ENCODE measurements at regions not wholly inside any gene's neighbourhood (a gene's known extent, or its start where the extent isn't known, plus 50 kb on each side); places are given as distances from the start of the nearest gene placed in this dataset.

DNA sequence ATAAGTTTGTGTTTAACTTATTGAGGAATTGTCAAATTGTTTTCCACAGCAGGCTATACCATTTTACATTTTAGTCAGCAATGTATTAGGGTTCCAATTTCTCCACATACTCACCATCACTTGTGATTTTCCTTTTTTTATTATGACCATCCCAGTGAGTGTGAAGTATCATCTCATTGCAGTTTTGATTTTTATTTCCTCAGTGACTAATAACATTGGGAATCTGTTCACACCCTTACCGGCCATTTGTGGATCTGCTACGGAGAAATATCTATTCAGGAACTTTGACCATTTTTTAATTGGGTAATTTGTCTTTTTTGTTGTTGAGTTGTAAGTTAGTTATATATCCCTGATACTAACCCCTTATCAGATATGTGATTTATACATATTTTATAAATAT lies 54.8 kb upstream of the LMCD1 start:
- TF ChIP-seq, protein P1, sequence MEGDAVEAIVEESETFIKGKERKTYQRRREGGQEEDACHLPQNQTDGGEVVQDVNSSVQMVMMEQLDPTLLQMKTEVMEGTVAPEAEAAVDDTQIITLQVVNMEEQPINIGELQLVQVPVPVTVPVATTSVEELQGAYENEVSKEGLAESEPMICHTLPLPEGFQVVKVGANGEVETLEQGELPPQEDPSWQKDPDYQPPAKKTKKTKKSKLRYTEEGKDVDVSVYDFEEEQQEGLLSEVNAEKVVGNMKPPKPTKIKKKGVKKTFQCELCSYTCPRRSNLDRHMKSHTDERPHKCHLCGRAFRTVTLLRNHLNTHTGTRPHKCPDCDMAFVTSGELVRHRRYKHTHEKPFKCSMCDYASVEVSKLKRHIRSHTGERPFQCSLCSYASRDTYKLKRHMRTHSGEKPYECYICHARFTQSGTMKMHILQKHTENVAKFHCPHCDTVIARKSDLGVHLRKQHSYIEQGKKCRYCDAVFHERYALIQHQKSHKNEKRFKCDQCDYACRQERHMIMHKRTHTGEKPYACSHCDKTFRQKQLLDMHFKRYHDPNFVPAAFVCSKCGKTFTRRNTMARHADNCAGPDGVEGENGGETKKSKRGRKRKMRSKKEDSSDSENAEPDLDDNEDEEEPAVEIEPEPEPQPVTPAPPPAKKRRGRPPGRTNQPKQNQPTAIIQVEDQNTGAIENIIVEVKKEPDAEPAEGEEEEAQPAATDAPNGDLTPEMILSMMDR (IDR thresholded peaks at IDR 0.05; ENCODE audit: poor library complexity): no peak
- TF ChIP-seq EZH2phosphoT487 (IDR thresholded peaks at IDR 0.05; ENCODE audit: low read depth, severe bottlenecking, unreplicated experiment) (no peak), EZH2 (IDR thresholded peaks at IDR 0.05; ENCODE audit: borderline replicate concordance) (no peak)
